ENCODE measurements at regions not wholly inside any gene's neighbourhood (a gene's known extent, or its start where the extent isn't known, plus 50 kb on each side); places are given as distances from the start of the nearest gene placed in this dataset.

DNA sequence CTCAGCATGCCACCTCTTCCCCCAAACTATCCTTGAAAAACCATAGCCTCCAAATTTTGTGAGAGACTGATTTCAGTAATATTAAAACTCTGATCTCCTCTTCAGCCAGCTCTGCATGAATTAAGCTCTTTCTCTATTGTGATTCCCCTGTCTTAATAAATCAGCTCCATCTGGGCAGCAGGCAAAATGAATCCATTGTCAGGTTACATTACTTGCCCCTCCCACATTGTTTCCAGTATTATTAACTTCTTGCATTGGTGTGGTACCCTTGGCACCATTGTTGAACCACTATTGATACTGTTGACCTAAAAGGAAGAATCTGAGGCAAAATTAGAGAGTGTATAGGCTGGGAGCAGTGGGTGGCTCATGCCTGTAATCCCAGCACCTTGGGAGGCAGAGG lies 512.2 kb upstream of the VRK2 start:
- DNase-seq = no peak

GRCh38 chr2:57536535-57537231 lies 509.9 kb upstream of the VRK2 start:
- no peak for DNase-seq

DNA sequence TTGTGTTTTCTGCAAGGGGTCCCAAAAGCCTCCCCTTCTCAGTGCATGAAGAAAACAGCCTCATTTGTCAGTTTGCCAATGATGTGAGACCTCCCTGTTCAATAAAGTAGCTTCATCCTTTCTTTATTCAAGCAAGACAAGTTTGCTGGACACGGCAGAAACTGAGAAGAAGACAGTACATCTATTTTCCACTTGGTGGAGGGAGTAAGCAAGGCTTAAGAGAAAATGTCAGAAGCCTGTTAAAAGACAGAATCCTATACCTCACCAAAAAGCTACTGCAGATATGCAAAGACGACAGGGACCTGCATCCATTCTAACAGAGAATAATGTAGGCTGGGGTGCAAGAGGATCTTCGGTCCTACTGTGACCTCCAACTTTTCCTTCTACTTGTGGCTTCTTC lies 506.8 kb upstream of the VRK2 start:
- DNase-seq = no peak

DNA sequence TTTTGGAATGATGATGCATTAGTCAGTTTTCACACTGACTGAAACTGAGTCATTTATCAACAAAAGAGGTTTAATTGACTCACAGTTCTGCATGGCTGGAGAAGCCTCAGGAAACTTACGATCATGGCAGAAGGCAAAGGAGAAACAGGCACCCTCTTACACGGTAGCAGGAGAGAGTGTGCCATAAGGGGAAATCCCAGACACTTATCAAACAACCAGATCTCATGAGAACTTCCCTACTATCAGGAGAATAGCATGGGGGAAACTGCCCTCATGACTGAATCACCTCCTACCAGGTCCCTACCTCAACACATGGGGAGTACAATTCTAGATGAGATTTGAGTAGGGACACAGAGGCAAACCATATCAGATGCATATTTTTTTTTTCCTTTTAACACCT lies 504.5 kb upstream of the VRK2 start:
- DNase-seq = no peak

DNA sequence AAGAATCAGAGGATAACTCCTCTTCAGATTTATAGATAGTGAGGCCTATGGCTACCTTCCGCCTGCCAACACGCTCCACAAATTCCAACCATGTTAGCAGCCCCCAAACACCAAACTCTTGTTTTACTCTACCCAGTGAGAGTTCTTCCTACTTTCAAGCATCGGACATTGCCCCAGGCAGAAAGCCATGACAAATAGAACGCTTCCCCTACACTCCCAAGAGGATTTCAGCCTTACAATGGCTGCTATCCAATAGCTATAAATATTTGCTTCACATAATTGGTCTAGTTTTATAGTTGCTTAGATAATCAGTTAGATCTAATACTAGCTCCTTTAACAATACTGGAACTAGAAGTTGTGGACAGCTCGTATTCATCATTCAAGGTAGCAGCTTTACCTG lies 503.4 kb upstream of the VRK2 start:
- DNase-seq = no peak

DNA sequence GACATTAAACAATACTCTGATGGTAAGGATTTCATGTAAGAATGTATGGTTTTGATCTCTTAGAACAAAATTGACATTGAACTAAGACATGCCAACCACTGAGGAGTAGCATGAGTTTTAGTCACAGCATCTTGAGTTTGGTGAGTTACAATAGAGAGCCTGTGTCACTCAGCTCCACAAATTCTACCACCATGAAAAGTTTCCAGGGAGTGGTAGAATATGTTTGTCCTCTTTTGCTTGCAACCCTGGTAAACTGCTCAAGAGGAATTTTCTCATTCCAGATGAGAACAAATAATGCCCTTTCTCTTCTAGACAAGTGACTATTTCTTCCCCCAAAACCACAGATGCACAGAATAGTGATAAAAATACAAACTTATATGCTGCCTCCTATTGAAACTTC lies 502.0 kb upstream of the VRK2 start:
- DNase-seq = no peak

- DNase-seq = no peak
Measured at GRCh38 chr2:57546478-57546877, 500.1 kb upstream of the VRK2 start.

DNA sequence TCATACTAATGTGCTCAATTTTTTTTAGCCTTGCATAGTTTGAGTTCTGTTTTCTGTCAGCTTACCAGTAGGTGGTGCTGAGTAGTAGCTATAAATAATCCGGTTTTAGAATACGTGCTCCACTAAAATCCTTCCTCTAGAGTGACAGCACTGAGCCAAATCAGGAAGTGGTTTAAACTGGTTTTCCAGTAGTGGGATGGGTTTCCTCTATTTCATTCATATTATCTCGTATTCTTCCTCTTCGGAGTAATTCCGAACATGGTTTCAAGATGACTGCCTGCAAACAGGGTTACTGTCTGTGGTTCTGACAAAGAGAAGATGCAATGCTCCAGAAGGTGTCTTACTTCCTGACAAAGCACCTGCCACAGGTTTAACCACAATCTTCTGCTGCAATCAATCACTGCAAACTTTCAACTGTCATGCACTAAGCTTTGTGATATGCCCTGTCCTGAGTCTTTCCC lies 496.9 kb upstream of the VRK2 start:
- peak; percentile 4 for DNase-seq

GRCh38 chr2:57550912-57551311 lies 495.7 kb upstream of the VRK2 start:
- no peak for DNase-seq

GRCh38 chr2:57552885-57553284 lies 493.7 kb upstream of the VRK2 start:
- no peak for DNase-seq

DNA sequence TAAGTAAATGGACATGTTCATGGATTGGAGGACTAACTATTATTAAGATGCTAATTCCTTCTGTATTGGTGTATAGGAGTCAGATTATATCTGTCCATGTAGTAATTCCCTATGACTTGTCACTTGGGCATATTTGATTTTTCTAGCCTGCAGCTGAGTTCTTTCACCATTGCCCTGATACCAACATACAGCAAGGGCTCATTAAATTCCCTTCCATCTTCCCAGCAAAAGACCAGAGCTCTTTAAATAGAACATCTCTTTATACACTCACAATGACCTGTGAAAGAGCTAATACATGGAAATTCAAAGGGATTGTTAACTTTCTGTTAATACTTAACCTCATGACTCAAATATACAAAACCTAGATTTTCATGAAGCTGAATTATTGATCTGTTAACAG lies 492.3 kb upstream of the VRK2 start:
- DNase-seq = no peak

GRCh38 chr2:57558312-57558711 lies 488.3 kb upstream of the VRK2 start:
- no peak for DNase-seq

DNA sequence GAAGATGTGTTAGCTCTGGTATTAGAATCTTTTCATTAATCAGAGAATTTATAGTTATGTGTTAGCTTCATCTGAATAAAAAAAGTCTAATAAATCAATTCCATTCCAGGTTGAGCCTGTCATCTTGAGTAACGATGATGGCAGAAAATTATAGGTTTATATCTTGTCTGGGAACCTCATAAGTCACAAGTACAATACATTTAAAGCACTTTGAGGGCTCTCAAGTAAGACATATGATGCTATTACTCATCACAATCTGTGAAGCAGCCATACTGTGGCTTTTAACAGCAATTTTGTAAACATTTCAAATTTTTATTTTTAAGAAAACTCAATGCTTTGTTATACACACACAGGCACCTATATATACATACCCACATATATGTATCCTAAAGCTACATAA lies 484.1 kb upstream of the VRK2 start:
- DNase-seq = no peak

- DNase-seq = no peak
Measured at GRCh38 chr2:57563015-57563414, 483.6 kb upstream of the VRK2 start.

DNA sequence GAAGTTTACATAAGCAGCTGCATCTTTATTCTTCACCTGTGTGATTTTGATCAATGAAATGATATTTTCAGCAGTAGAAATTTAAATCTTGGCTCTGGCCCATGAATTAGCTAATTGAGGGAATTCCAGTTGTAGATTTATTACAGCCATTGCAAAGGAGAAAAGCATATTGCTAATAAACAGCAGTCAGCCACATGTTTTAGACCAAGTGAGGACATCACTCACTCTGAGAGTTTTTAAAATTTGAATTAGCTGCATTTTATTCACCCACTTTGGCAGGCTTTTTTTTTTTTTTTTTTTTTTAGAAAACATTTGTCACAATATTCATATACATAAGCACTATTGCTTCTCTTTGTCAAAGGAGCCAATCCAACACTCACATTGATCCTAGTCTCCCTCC lies 479.4 kb upstream of the VRK2 start:
- DNase-seq = no peak

- DNase-seq = no peak
Measured at GRCh38 chr2:57569396-57569795, 477.2 kb upstream of the VRK2 start.

DNA sequence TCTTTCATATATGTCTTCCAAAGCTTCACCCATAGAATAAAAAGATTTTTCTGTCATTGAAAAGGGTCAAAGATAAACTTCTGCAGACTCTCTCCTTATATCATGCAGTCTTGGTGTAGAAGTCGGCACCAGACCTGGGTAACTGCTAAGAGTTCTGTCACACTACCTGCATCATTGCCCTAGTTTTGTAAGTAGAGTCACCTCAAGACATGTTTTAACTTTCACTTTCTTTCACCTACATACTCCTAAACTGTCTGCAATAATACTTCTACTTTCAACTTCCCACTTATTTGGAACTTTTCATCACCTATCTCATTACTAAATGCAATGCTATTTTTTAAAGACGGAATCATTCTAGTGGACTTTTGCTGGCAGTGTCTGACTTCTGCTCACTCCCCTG lies 475.6 kb upstream of the VRK2 start:
- no peak for DNase-seq

DNA sequence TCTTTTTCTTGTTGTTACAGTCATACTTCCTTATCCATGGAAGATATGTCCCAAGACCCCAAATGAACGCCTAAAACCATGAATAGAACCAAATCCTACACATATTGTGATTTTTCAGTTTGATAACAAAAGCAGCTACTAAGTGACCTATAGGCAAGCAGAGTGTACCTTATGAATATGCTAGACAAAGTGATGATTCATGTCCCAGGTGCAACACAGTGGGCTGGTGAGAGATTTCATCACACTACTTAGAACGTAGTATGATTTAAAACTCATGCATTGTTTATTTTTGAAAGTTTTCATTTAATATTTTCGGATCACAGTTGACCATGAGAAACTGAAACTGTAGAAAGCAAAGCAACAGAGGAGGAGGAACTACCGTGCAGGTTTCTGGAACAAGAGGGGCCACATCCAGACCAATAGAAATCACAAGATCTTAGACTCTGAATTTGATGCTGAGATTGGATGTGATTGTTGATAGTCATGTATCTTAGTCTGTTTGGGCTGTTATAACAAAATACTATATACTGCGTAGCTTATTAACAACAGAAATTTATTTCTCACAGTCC lies 470.8 kb upstream of the VRK2 start:
- no peak for DNase-seq

DNA sequence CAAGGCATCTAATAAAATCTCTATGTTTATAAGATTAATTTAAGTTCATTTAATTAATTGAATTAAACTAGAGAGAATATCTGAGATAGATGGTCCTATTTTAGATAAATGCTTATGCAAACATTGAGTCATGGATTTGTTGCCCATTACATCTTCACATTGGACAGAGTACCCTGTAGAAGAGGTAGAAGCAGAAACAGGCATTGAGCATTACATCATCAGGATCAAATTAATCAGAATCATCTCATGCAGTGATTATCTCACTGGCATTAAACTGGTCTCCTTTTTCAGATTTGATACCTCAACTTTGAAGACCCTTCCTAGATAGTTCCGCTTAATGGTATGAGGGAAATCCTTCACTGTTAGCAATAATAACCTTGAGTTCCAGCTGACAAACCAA lies 469.6 kb upstream of the VRK2 start:
- DNase-seq = no peak

GRCh38 chr2:57597940-57598339 lies 448.7 kb upstream of the VRK2 start:
- DNase-seq = no peak

DNA sequence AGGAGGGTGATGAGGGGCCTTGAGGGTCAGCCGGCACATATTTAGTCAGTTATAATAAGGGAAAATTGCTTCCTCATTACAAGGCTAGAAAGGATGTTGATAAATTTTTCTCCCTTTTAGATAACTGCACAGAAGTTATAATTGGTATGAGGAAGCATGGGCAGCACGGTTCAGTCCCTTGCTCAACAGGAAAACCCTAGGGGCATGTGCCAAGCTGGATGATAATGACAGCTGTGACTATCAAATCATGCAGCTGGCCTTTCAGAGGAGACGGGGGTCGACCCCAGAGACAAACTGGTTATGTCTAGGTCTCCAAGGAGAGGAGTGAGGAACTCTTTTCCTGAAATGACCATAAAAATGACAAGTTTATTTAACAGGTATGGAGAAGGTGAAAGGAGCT lies 448.1 kb upstream of the VRK2 start:
- DNase-seq = no peak

- no peak for DNase-seq
Measured at GRCh38 chr2:57602733-57603132, 443.9 kb upstream of the VRK2 start.

DNA sequence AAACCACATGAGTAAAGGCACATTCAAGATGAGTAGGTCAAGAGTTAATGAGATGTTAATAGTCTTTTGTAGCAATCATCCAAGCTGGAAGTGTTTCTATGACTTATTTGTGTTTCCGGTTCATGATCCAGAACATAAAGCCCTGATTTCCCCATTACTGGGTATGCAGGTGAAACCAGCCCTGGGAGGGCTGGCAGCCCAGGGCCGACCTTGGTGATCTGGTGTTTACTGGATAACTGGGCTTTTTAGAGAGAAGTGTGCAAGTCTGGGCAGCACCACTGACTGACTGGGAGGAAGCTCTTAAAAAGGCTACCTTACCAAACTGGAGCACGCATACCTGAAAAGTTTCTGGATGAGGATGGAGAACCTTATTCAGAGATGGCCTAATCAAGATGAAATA lies 431.6 kb upstream of the VRK2 start:
- DNase-seq = no peak

DNA sequence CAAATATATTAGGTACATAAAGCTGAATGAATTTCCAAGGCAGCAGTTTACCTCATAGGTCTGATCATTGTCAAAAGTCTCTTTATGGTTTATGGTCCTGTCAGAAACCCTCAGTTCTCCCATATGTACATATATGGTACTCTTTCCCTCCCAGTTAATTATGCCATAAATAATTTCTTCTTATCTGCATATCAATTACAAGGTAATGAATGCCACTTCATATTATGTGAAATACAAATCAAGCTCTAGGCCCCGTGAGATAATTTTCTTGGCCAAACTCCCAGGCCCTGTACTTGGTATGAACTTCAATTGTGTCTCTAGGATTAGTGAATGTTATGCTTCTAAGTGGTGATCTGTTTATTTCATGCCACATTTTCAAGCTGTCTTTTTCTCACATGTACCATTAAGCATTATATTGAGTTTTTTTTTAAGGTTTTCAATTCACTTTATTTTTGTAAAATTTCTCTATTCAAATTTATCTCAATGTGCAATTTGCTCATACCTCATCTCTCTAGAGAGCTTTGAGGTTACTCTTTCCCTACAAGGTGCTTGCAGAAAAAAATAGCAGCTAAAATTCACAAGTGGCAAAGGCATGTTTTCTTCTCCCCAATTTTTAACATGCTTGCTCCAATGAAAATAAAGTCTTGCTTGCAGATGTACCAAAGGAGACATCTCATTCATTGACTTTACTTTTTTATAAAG lies 430.6 kb upstream of the VRK2 start:
- DNase-seq = no peak

DNA sequence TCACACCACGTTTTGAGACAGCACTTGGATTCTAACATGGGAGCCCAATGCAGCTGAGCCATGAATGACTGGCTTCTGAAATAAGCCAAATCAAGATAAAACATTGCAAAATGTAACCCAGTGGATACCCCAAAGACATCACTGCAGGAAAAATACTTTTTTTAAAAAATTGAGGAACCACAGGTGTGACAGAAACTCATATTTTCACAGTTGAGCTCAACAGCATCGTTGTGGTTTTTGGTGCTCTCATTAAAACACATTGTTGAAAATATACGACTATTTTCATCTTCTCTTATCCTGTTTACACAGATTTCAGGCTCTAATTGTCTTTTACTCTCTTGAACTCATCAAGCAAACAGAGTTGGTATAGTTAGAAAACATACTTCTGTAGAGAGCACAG lies 429.3 kb upstream of the VRK2 start:
- no peak for DNase-seq
